Astrocyte of the cerebellum (primary cell): ENCODE measurements at regions not wholly inside any gene's neighbourhood (a gene's known extent, or its start where the extent isn't known, plus 50 kb on each side); places are given as distances from the start of the nearest gene placed in this dataset.

Experiments
- DNase-seq: peaks from one replicate; pipeline ENCODE4 v3.0.0-alpha.2; 2011; ENCODE audit warnings: low read depth
- H3K4me3 ChIP-seq: 2 replicates; pipeline ENCODE4 v1.5.1; 2011; ENCODE audit warnings: mild to moderate bottlenecking, low read depth, low read length, moderate library complexity
- CTCF ChIP-seq: IDR thresholded peaks from 2 replicates; pipeline ENCODE4 v1.5.1; 2012; ENCODE audit warnings: low read length, low read depth, moderate library complexity, mild to moderate bottlenecking; ENCODE audit errors: missing control alignments
- in situ Hi-C: cut with HindIII; loops from 2 replicates; pipeline ENCODE4 v1.10.0; 2017; ENCODE audit warnings: low sequenced_read_pairs

GRCh38 chr22:34738661-34739400, 327.1 kb upstream of the ISX start:
- in situ Hi-C loops, result no loop called here
- DNase-seq, result no peak
- TF ChIP-seq CTCF, result no peak
- H3K4me3 ChIP-seq, result no peak overlapping the region

- in situ Hi-C loops, result no loop called here
- TF ChIP-seq CTCF, result no peak
- H3K4me3 ChIP-seq, result no peak overlapping the region
- DNase-seq, result no peak
Measured at GRCh38 chr22:34743110-34743751, 322.7 kb upstream of the ISX start.

- in situ Hi-C loops, result no loop called here
Measured at GRCh38 chr22:34760276-34761008, 305.5 kb upstream of the ISX start.

GRCh38 chr22:34761111-34761510, 304.8 kb upstream of the ISX start:
- in situ Hi-C loops, result no loop called here
- no peak for DNase-seq
- no peak for TF ChIP-seq CTCF
- H3K4me3 ChIP-seq, result no peak overlapping the region

More at GRCh38 chr22:34760276-34761008, 305.5 kb upstream of the ISX start:
- no peak overlapping the region for H3K4me3 ChIP-seq
- no peak for TF ChIP-seq CTCF
- no peak for DNase-seq

- DNase-seq, result no peak
- no peak overlapping the region for H3K4me3 ChIP-seq
- in situ Hi-C loops, result no loop called here
- no peak for TF ChIP-seq CTCF
Measured at GRCh38 chr22:34763496-34763895, 302.5 kb upstream of the ISX start.

- TF ChIP-seq CTCF, result no peak
- DNase-seq, result no peak
- in situ Hi-C loops, result no loop called here
- H3K4me3 ChIP-seq, result no peak overlapping the region
Measured at GRCh38 chr22:34765115-34765514, 300.8 kb upstream of the ISX start.
